A549 (cell line): ENCODE measurements at regions not wholly inside any gene's neighbourhood (a gene's known extent, or its start where the extent isn't known, plus 50 kb on each side); places are given as distances from the start of the nearest gene placed in this dataset.

Experiments used
- ATAC-seq, 2 experiments: fragments of 200-7000 bp in 1 of 2; fragments of >200 bp in 1 of 2; cut with Nextera tagmentation in 1 of 2; cut with Tn5 transposase in 1 of 2; 3 replicates each; pipeline versions ENCODE4 v1.8.0 to v1.9.1; 2018 to 2020; ENCODE audit warnings: mild to moderate bottlenecking in 1 of 2, moderate library complexity in 1 of 2
- CTCF ChIA-PET: fragments of 300-600 bp; sonication (Branson Sonifier 250); formaldehyde crosslinking; extraction: SDS; loops from one replicate; lab custom pipeline; 2021; ENCODE audit warnings: antibody characterized with exemption, inconsistent platforms; lab: Yijun Ruan, JAX
- POLR2A ChIA-PET: fragments of 350-600 bp; formaldehyde crosslinking; extraction: SDS; loops from one replicate; lab custom pipeline; 2021; ENCODE audit warnings: antibody characterized with exemption, inconsistent platforms; lab: Yijun Ruan, JAX
- DNase-seq, 2 experiments: peaks; one replicate each; pipeline versions ENCODE4 v3.0.0 to v3.0.0-alpha.2; 2011 to 2016; ENCODE audit warnings: low read depth in 1 of 2, low spot score in 1 of 2
- FAIRE-seq: peaks from 2 replicates; lab custom pipeline; 2011; peaks lifted over from hg19 to GRCh38; lab: Jason Lieb, UNC
- H3K27ac ChIP-seq, 2 experiments: fragments of >200 bp; sonication (Bioruptor Twin); formaldehyde crosslinking; 3 replicates each; pipeline ENCODE4 v1.5.1; 2016 to 2017
- H3K4me1 ChIP-seq: fragments of >200 bp; sonication (Bioruptor Twin); formaldehyde crosslinking; 3 replicates; pipeline ENCODE4 v1.6.1; 2016
- H3K4me2 ChIP-seq: fragments of >200 bp; sonication (Bioruptor Twin); formaldehyde crosslinking; 3 replicates; pipeline ENCODE4 v1.6.1; 2016
- H3K4me3 ChIP-seq: fragments of >200 bp; sonication (Bioruptor Twin); formaldehyde crosslinking; 3 replicates; pipeline ENCODE4 v1.5.1; 2016
- H3K9me3 ChIP-seq: fragments of >200 bp; sonication (Bioruptor Twin); formaldehyde crosslinking; 3 replicates; pipeline ENCODE4 v1.6.1; 2016
- BHLHE40 ChIP-seq: IDR thresholded peaks from 2 replicates; pipeline ENCODE4 v1.6.1; 2012; ENCODE audit warnings: low read depth, low read length, inconsistent platforms
- CBX8 ChIP-seq: fragments of 200-600 bp; sonication (generic); IDR thresholded peaks from 2 replicates; pipeline ENCODE4 v1.6.1; 2016
- CEBPB ChIP-seq, 2 experiments: fragments of >200 bp in 1 of 2; sonication (Bioruptor Twin) in 1 of 2; formaldehyde crosslinking in 1 of 2; IDR thresholded peaks; 2 replicates each; pipeline ENCODE4 v1.6.1; 2012 to 2016
- EHF ChIP-seq: fragments of 250-450 bp; sonication (Bioruptor Pico); IDR thresholded peaks from 2 replicates; pipeline ENCODE4 v1.5.0; 2020; ENCODE audit warnings: mild to moderate bottlenecking
- FOXS1 ChIP-seq: fragments of 250-450 bp; sonication (Bioruptor Pico); IDR thresholded peaks from 2 replicates; pipeline ENCODE4 v1.5.0; 2020; ENCODE audit warnings: mild to moderate bottlenecking, moderate library complexity
- HOXB13 ChIP-seq: fragments of 250-450 bp; sonication (Bioruptor Pico); IDR thresholded peaks from 2 replicates; pipeline ENCODE4 v1.5.0; 2020; ENCODE audit warnings: low read depth, mild to moderate bottlenecking, moderate library complexity
- HOXB5 ChIP-seq: fragments of 250-450 bp; sonication (Bioruptor Pico); IDR thresholded peaks from 2 replicates; pipeline ENCODE4 v1.5.0; 2020; ENCODE audit warnings: mild to moderate bottlenecking, moderate library complexity
- KDM5A ChIP-seq: fragments of 200-600 bp; sonication (generic); IDR thresholded peaks from 2 replicates; pipeline ENCODE4 v1.6.1; 2016; ENCODE audit warnings: antibody characterized with exemption, mild to moderate bottlenecking
- MAFK ChIP-seq: fragments of 450-650 bp; IDR thresholded peaks from 2 replicates; pipeline ENCODE4 v1.6.1; 2014; ENCODE audit not compliant: partially characterized antibody
- MAZ ChIP-seq: fragments of 150-350 bp; IDR thresholded peaks from 2 replicates; pipeline ENCODE4 v1.6.1; 2014; ENCODE audit warnings: antibody characterized with exemption, low read depth, low read length, borderline replicate concordance
- POLR2AphosphoS2 ChIP-seq: conservative IDR thresholded peaks from 2 replicates; pipeline ENCODE4 v1.6.1; 2012; ENCODE audit warnings: low read length, improper control_type of control experiment, inconsistent platforms
- RAD21 ChIP-seq, 2 experiments: fragments of >200 bp in 1 of 2; sonication (Bioruptor Twin) in 1 of 2; formaldehyde crosslinking in 1 of 2; IDR thresholded peaks in 1 of 2; conservative IDR thresholded peaks in 1 of 2; 2 replicates in 1 of 2; 3 replicates in 1 of 2; pipeline ENCODE4 v1.6.1; 2012 to 2018; ENCODE audit warnings: inconsistent platforms in 1 of 2
- TFCP2L1 ChIP-seq: fragments of 250-450 bp; sonication (Bioruptor Pico); IDR thresholded peaks from 2 replicates; pipeline ENCODE4 v1.5.0; 2021; ENCODE audit warnings: mild to moderate bottlenecking
- WGBS: methylation state at CpG from one replicate; pipeline ENCODE4 v1.1.6; 2017; ENCODE audit errors: missing lambda C conversion rate; 5-methylcytosine and 5-hydroxymethylcytosine counted together
- TF ChIP-seq, protein P1 (sequence below): fragments of >200 bp; sonication (Bioruptor Twin); formaldehyde crosslinking; IDR thresholded peaks from 2 replicates; pipeline ENCODE4 v1.6.1; 2016
- TF ChIP-seq, protein P2 (sequence below): fragments of >200 bp; sonication (Bioruptor Twin); formaldehyde crosslinking; IDR thresholded peaks from 3 replicates; pipeline ENCODE4 v1.6.1; 2016
- TF ChIP-seq, protein P3 (sequence below): fragments of 150-350 bp; IDR thresholded peaks from 2 replicates; pipeline ENCODE4 v1.6.1; 2014; ENCODE audit warnings: low read depth, mild to moderate bottlenecking, low read length
- TF ChIP-seq, protein P4 (sequence below): fragments of 250-450 bp; sonication (Bioruptor Pico); IDR thresholded peaks from 2 replicates; pipeline ENCODE4 v1.5.0; 2021; ENCODE audit warnings: mild to moderate bottlenecking, moderate library complexity, borderline replicate concordance

DNA sequence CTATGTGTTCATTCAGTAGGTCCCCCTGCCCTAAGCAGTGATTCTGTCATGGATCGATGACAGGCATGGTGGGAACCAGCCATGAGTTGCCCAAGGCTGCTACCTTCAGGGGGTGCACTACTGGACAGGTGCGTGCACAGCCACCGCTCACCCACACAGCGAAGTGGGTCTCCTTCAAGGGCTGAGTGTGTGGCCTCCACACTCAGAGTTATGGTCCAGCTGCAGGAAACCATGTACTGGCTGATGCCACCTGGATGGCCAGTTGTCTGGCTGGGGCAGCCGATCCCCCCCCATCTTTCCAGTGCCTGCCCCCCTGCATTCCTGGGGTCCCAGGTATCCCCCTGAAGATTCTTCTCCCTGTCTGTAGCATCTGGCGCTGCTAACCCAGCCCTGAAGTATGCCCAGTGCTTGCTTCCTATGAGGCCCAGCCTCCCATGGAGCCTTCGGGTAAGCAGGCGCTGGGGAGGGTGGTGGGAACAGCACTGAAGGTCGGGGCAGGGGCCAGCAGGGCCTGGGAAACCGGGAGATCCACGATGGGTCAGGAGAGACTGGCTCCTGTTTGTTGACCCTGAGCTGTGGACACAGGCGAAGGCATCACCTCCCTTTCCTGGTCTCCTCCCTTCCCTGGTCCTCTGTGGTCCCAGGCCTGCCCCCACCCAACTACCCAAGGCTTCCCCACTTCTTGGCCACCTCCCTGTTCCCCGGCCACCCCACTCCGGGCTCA lies 106.0 kb downstream of the VEGFA start:
- no peak for ATAC-seq
- Histone ChIP-seq H3K9me3 (no peaks in the 10 kb centered on the region), H3K4me3 (no peak overlapping the region), H3K27ac (no peak overlapping the region), H3K4me2 (no peak overlapping the region), H3K4me1 (no peaks in the 10 kb centered on the region)
- DNase-seq: no peak
- TF ChIP-seq, protein P1, sequence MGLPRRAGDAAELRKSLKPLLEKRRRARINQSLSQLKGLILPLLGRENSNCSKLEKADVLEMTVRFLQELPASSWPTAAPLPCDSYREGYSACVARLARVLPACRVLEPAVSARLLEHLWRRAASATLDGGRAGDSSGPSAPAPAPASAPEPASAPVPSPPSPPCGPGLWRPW: no peak
- no peak for TF ChIP-seq CBX8
- CTCF ChIA-PET: interaction anchor here (0.9 to 1.1 kb wide), 2 partner anchors 203 to 204 kb away, joined by 4 read pairs; no protein-coding TSS in a partner anchor
- WGBS: 61% methylated on average over 4 of the region's 14 CpGs
- POLR2A ChIA-PET: no interaction called here
- no peak for FAIRE-seq

DNA sequence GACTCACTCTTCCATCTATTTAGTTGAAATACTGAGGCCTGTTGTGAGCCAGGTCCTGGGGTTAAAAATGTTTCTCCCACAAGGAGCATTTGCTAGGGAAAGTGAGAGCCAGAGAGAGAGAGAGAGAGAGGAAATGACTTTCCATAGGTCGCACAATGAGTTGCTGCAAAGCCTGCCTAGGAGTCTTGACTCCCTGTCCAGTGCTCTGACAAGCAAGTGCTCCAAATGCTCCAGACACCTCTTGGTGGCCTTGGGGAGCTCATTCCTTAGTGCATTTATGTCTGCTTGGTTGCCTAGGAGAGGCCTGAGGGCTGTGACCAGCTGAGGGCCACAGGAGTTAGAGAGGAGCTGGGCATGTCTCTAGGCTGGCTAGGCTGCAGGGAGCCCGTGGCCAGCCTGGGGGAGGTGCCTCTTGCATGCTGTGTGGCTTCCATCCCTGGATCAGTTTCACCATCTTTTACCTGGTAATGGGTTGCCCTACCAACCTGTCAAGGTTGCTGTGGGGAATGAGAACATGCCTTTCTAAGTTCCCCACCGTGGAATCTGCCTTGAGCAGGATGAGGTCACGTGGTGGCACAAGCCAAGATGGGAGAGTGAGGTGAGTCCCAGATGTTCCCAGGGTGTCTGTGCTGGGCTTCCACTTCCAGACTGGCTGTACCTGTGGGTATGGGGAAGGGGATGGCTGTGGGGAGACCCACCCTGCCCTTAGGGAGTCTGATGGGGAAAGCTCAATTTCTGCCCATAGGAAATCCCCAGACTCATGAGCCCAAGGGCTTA lies 105.0 kb downstream of the VEGFA start:
- 78% methylated on average over 4 of the region's 4 CpGs for WGBS
- CTCF ChIA-PET: interaction anchor here (0.9 to 1.1 kb wide), 2 partner anchors 204 to 205 kb away, joined by 4 read pairs; no protein-coding TSS in a partner anchor
- Histone ChIP-seq H3K9me3 (no peaks in the 10 kb centered on the region), H3K4me1 (no peaks in the 10 kb centered on the region), H3K4me3 (no peak overlapping the region), H3K4me2 (no peak overlapping the region), H3K27ac (no peak overlapping the region)
- ATAC-seq: no peak
- no peak for FAIRE-seq
- POLR2A ChIA-PET: no interaction called here
- no peak for TF ChIP-seq MAFK
- TF ChIP-seq BHLHE40: no peak
- no peak for TF ChIP-seq KDM5A
- TF ChIP-seq, protein P2, sequence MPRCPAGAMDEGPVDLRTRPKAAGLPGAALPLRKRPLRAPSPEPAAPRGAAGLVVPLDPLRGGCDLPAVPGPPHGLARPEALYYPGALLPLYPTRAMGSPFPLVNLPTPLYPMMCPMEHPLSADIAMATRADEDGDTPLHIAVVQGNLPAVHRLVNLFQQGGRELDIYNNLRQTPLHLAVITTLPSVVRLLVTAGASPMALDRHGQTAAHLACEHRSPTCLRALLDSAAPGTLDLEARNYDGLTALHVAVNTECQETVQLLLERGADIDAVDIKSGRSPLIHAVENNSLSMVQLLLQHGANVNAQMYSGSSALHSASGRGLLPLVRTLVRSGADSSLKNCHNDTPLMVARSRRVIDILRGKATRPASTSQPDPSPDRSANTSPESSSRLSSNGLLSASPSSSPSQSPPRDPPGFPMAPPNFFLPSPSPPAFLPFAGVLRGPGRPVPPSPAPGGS: no peak
- TF ChIP-seq CEBPB (IDR thresholded peaks at IDR 0.05): no peak
- TF ChIP-seq, protein P3, sequence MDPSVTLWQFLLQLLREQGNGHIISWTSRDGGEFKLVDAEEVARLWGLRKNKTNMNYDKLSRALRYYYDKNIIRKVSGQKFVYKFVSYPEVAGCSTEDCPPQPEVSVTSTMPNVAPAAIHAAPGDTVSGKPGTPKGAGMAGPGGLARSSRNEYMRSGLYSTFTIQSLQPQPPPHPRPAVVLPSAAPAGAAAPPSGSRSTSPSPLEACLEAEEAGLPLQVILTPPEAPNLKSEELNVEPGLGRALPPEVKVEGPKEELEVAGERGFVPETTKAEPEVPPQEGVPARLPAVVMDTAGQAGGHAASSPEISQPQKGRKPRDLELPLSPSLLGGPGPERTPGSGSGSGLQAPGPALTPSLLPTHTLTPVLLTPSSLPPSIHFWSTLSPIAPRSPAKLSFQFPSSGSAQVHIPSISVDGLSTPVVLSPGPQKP: no peak
- TF ChIP-seq TFCP2L1 (CRISPR knock-in tag): no peak
- no peak for TF ChIP-seq EHF (CRISPR knock-in tag)
- TF ChIP-seq FOXS1 (CRISPR knock-in tag): no peak
- TF ChIP-seq POLR2AphosphoS2: no peak
- TF ChIP-seq RAD21 (conservative IDR thresholded peaks at IDR 0.05 in 1 of 2, IDR thresholded peaks at IDR 0.05 in 1 of 2): no peak
- TF ChIP-seq MAZ: no peak
- TF ChIP-seq HOXB5 (CRISPR knock-in tag): no peak
- TF ChIP-seq, protein P4, sequence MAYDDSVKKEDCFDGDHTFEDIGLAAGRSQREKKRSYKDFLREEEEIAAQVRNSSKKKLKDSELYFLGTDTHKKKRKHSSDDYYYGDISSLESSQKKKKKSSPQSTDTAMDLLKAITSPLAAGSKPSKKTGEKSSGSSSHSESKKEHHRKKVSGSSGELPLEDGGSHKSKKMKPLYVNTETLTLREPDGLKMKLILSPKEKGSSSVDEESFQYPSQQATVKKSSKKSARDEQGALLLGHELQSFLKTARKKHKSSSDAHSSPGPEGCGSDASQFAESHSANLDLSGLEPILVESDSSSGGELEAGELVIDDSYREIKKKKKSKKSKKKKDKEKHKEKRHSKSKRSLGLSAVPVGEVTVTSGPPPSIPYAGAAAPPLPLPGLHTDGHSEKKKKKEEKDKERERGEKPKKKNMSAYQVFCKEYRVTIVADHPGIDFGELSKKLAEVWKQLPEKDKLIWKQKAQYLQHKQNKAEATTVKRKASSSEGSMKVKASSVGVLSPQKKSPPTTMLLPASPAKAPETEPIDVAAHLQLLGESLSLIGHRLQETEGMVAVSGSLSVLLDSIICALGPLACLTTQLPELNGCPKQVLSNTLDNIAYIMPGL (CRISPR knock-in tag): no peak
- no peak for TF ChIP-seq HOXB13 (CRISPR knock-in tag)
- DNase-seq: no peak
